ENCODE measurements at regions not wholly inside any gene's neighbourhood (a gene's known extent, or its start where the extent isn't known, plus 50 kb on each side); places are given as distances from the start of the nearest gene placed in this dataset.

GRCh38 chr1:195946500-195946899 lies 661.7 kb downstream of the KCNT2 start (continued):
- TF ChIP-seq, protein P1, sequence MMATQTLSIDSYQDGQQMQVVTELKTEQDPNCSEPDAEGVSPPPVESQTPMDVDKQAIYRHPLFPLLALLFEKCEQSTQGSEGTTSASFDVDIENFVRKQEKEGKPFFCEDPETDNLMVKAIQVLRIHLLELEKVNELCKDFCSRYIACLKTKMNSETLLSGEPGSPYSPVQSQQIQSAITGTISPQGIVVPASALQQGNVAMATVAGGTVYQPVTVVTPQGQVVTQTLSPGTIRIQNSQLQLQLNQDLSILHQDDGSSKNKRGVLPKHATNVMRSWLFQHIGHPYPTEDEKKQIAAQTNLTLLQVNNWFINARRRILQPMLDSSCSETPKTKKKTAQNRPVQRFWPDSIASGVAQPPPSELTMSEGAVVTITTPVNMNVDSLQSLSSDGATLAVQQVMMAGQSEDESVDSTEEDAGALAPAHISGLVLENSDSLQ (IDR thresholded peaks at IDR 0.05), result no peak
- TF ChIP-seq MTF1 (CRISPR knock-in tag; IDR thresholded peaks at IDR 0.05; ENCODE audit: borderline replicate concordance), result no peak
- no peak for TF ChIP-seq TCF7 (IDR thresholded peaks at IDR 0.05; ENCODE audit: borderline replicate concordance)
- no peak for TF ChIP-seq ZNF609 (CRISPR knock-in tag; IDR thresholded peaks at IDR 0.05; ENCODE audit: borderline replicate concordance)
- TF ChIP-seq CTCF (IDR thresholded peaks at IDR 0.05 in 2 of 3, conservative IDR thresholded peaks at IDR 0.05 in 1 of 3; ENCODE audit: insufficient read depth in 2 of 3, low read depth in 1 of 3, low read length in 3 of 3), result no peak
- no peak for TF ChIP-seq ZKSCAN8 (CRISPR knock-in tag; IDR thresholded peaks at IDR 0.05)
- TF ChIP-seq BRD9 (IDR thresholded peaks at IDR 0.05; ENCODE audit: low read depth, partially characterized antibody), result no peak
- TF ChIP-seq HOXB6 (CRISPR knock-in tag; IDR thresholded peaks at IDR 0.05; ENCODE audit: borderline replicate concordance), result no peak
- no peak for TF ChIP-seq CBFA2T3 (IDR thresholded peaks at IDR 0.05)
- no peak for TF ChIP-seq MCM2 (IDR thresholded peaks at IDR 0.05; ENCODE audit: low read depth)

Data from K562 (cell line).